Smooth muscle cell (in vitro differentiated cells): ENCODE measurements at regions not wholly inside any gene's neighbourhood (a gene's known extent, or its start where the extent isn't known, plus 50 kb on each side); places are given as distances from the start of the nearest gene placed in this dataset.
"Not testable (repeated sequence)": the region's sequence is repeated elsewhere in the genome, so short reads cannot be mapped to it uniquely, and the experiment has no call there.

Source experiments
- DNase-seq: peaks from one replicate; lab custom pipeline; 2025; ENCODE audit not compliant: unreplicated experiment; lab: John Stamatoyannopoulos, UW
- H2AFZ ChIP-seq: fragments of 200-600 bp; sonication (generic); 2 replicates; pipeline ENCODE4 v1.6.0; 2016; ENCODE audit warnings: antibody characterized with exemption, low read depth, mild to moderate bottlenecking
- H3F3A ChIP-seq: fragments of 200-600 bp; sonication (generic); 2 replicates; pipeline ENCODE4 v1.6.0; 2017; ENCODE audit warnings: antibody characterized with exemption, low read depth
- H3K27ac ChIP-seq: fragments of 200-600 bp; sonication (generic); 2 replicates; pipeline ENCODE4 v1.5.1; 2016; ENCODE audit warnings: low read depth, mild to moderate bottlenecking
- H3K27me3 ChIP-seq: fragments of 200-600 bp; sonication (generic); 2 replicates; pipeline ENCODE4 v1.6.1; 2016; ENCODE audit warnings: low read depth, mild to moderate bottlenecking
- H3K36me3 ChIP-seq: fragments of 200-600 bp; sonication (generic); 2 replicates; pipeline ENCODE4 v1.5.1; 2016; ENCODE audit warnings: low read depth
- H3K4me1 ChIP-seq: fragments of 200-600 bp; sonication (generic); 2 replicates; pipeline ENCODE4 v1.5.1; 2016; ENCODE audit warnings: low read depth
- H3K4me2 ChIP-seq: fragments of 200-600 bp; sonication (generic); 2 replicates; pipeline ENCODE4 v1.6.0; 2016; ENCODE audit warnings: mild to moderate bottlenecking
- H3K4me3 ChIP-seq: fragments of 200-600 bp; sonication (generic); 2 replicates; pipeline ENCODE4 v1.5.1; 2016; ENCODE audit warnings: mild to moderate bottlenecking
- H3K79me2 ChIP-seq: fragments of 200-600 bp; sonication (generic); 2 replicates; pipeline ENCODE4 v1.6.0; 2016; ENCODE audit warnings: low read depth, mild to moderate bottlenecking
- H3K9ac ChIP-seq: fragments of 200-600 bp; sonication (generic); 2 replicates; pipeline ENCODE4 v1.6.0; 2016; ENCODE audit warnings: low read depth
- H3K9me3 ChIP-seq: fragments of 200-600 bp; sonication (generic); replicated peaks from 2 replicates; pipeline ENCODE4 v1.5.1; 2016; ENCODE audit warnings: low read depth
- H4K20me1 ChIP-seq: fragments of 200-600 bp; sonication (generic); 2 replicates; pipeline ENCODE4 v1.6.0; 2016; ENCODE audit warnings: low read depth
- CTCF ChIP-seq: fragments of 200-600 bp; sonication (generic); IDR thresholded peaks from 2 replicates; pipeline ENCODE4 v1.5.1; 2017; ENCODE audit warnings: borderline replicate concordance, mild to moderate bottlenecking, antibody characterized with exemption; ENCODE audit not compliant: insufficient read depth, poor library complexity, severe bottlenecking
- WGBS: methylation state at CpG from one replicate; pipeline ENCODE4 v1.1.7; 2016; ENCODE audit warnings: low lambda C conversion rate; 5-methylcytosine and 5-hydroxymethylcytosine counted together

DNA sequence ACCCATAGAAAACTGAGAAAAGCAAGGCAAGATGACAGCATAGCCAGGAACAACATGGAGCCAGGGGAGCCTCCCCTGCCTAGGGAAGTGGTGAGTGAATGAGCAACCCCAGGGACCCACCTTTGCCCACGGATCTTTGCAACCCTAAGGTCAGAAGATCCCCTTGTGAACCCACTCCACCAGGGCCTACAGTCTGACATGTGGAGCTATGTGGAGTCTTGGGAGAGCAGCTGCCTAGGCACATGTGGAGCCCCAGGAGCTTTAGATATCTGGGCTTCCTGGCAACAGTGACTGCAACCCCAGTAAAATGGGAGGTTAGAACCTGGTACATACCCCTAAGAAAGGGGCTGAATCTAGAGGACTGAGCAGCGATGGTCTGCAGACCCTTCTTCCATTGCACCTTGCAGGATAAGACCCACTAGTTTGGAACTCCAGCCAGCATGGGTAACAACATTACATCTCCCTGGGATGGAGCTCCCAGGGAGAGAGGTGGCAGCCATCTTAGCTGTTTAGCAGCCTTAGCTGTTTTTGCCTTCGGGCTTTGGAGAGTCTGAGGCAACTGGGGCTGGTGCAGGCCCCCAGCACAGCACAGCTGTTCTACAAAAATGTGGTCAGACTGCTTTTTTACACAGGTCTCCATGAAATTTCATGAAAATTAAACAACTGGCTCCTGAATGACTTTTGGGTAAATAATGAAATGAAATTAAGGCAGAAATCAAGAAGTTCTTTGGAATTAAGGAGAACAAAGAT, 104.7 kb upstream of the TRIM2 start:
- Histone ChIP-seq H3K4me3 (no peak overlapping the region), H3K4me1 (no peaks in the 10 kb centered on the region), H3K9ac (no peak overlapping the region), H2AFZ (no peak overlapping the region), H3K36me3 (no peaks in the 10 kb centered on the region), H3K79me2 (no peaks in the 10 kb centered on the region), H3K27me3 (no peaks in the 10 kb centered on the region), H4K20me1 (no peaks in the 10 kb centered on the region), H3K4me2 (no peak overlapping the region), H3F3A (no peaks in the 10 kb centered on the region), H3K27ac (no peak overlapping the region), H3K9me3 (no peaks in the 10 kb centered on the region)
- TF ChIP-seq CTCF = no peak
- no peak for DNase-seq
- 91% methylated on average over 3 of the region's 3 CpGs for WGBS

DNA sequence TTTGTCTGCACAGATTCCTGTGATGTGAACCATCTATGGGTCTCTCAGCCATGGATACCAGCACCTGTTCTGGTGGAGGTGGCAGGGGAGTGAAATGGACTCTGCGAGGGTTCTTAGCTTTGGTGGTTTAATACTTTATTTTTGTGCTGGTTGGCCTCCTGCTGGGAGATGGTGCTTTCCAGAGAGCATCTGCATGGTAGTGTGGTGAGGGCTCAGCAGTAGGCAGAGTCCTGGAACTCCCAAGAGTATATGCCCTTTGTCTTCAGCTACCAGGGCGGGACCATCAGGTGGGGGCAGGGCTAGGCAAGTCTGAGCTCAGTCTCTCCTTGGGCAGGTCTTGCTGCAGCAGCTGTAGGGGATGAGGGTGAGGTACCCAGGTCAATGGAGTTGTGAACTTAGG, 97.5 kb upstream of the TRIM2 start:
- H2AFZ ChIP-seq, DNase-seq, H3K4me1 ChIP-seq, H3F3A ChIP-seq, H3K9ac ChIP-seq, H3K36me3 ChIP-seq, H3K9me3 ChIP-seq, H3K4me2 ChIP-seq, H3K27ac ChIP-seq, H3K27me3 ChIP-seq, H3K4me3 ChIP-seq, H4K20me1 ChIP-seq, H3K79me2 ChIP-seq: not testable (repeated sequence)
- 94% methylated on average over 2 of the region's 2 CpGs for WGBS

- no peaks in the 10 kb centered on the region for H3F3A ChIP-seq
- DNase-seq = no peak
- no peaks in the 10 kb centered on the region for H3K4me1 ChIP-seq
- no peaks in the 10 kb centered on the region for H3K36me3 ChIP-seq
- WGBS = 86% methylated on average over 8 of the region's 8 CpGs
- H3K4me3 ChIP-seq = no peak overlapping the region
- H3K79me2 ChIP-seq = no peaks in the 10 kb centered on the region
- no peak for TF ChIP-seq CTCF
- no peak overlapping the region for H3K9ac ChIP-seq
- H3K9me3 ChIP-seq = no peaks in the 10 kb centered on the region
- no peaks in the 10 kb centered on the region for H3K27me3 ChIP-seq
- H3K4me2 ChIP-seq = no peak overlapping the region
- H3K27ac ChIP-seq = no peak overlapping the region
- no peak overlapping the region for H2AFZ ChIP-seq
- no peaks in the 10 kb centered on the region for H4K20me1 ChIP-seq
These were observed 97.0 kb upstream of the TRIM2 start for GRCh38 chr4:153107246-153107645.

DNA sequence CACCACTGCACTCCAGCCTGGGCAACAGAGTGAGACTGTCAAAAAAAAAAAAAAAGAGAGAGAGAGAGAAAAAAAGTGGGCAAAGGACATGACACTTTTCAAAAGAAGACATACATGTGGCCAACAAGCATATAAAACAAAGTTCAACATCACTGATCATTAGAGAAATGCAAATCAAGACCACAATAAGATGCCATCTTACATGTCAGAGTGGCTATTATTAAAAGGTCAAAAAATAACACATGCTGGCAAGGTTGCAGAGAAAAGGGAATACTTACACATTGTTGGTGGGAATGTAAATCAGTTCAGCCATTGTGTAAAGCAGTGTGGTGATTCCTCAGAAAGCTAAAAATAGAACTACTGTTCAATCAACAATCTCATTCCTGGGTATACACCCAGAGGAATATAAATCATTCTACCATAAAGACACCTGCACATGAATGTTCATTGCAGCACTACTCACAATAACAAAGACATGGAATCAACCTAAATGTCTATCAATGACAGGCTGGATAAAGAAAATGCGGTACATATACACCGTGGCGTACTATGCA, 94.9 kb upstream of the TRIM2 start:
- Histone ChIP-seq H3K9me3 (no peaks in the 10 kb centered on the region), H3K4me3 (no peak overlapping the region), H3K36me3 (no peaks in the 10 kb centered on the region), H3K79me2 (no peaks in the 10 kb centered on the region), H2AFZ (no peak overlapping the region), H3K4me1 (no peaks in the 10 kb centered on the region), H4K20me1 (no peaks in the 10 kb centered on the region), H3F3A (no peaks in the 10 kb centered on the region), H3K27ac (no peak overlapping the region), H3K27me3 (no peaks in the 10 kb centered on the region), H3K9ac (no peak overlapping the region), H3K4me2 (no peak overlapping the region)
- WGBS = 95% methylated on average over 3 of the region's 3 CpGs
- no peak for DNase-seq
- no peak for TF ChIP-seq CTCF
